ENCODE measurements at regions not wholly inside any gene's neighbourhood (a gene's known extent, or its start where the extent isn't known, plus 50 kb on each side); places are given as distances from the start of the nearest gene placed in this dataset.

DNA sequence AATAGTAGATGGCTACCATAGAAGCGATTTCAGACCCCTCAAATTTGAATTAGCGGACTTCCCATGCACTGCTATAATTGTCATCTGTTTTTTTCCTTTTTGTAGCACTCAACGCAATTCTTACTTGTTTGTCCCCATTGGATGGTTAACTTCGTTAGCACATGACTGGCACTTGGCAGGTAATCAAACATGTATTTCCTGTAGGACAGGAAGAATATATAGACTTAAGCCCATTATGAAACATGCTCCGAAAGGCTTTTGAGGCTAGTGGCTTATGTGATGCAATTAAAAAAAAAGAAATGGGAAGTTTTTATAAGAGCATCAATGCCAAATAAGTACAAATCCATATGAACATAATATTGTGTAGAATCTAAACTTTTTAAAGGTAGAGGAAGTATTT lies 301.2 kb downstream of the PSAT1 start:
- Histone ChIP-seq H3K4me3 (ENCODE audit: control insufficient read depth in 1 of 7, extremely low read depth in 1 of 7, insufficient read depth in 4 of 7, low read depth in 2 of 7, low read length in 6 of 7) (no peak overlapping the region), H3K9me3 (ENCODE audit: control extremely low read depth in 1 of 5, control insufficient read depth in 4 of 5, insufficient read depth in 2 of 5, low read depth in 1 of 5, low read length in 4 of 5) (no peaks in the 10 kb centered on the region), H3K27me3 (replicated peaks in 2 of 5; ENCODE audit: control insufficient read depth in 4 of 5, insufficient read depth in 5 of 5, low read length in 4 of 5) (no peaks in the 10 kb centered on the region), H3K4me1 (ENCODE audit: control extremely low read depth in 1 of 4, control insufficient read depth in 4 of 4, insufficient read depth in 4 of 4, low read length in 3 of 4) (no peaks in the 10 kb centered on the region), H3K36me3 (ENCODE audit: control insufficient read depth in 4 of 4, insufficient read depth in 4 of 4, low read length in 3 of 4) (no peaks in the 10 kb centered on the region), H3K27ac (ENCODE audit: insufficient read depth in 1 of 2, low read depth in 1 of 2, low read length in 2 of 2, poor library complexity in 1 of 2, severe bottlenecking in 2 of 2) (no peak overlapping the region)
- ChIA-PET POLR2A (no interaction called here), CTCF (no interaction called here)
- WGBS (ENCODE audit: insufficient coverage): 0% methylated on average over 2 of the region's 5 CpGs
- DNase-seq: peak in 1 of 3 donors; percentile 7

DNA sequence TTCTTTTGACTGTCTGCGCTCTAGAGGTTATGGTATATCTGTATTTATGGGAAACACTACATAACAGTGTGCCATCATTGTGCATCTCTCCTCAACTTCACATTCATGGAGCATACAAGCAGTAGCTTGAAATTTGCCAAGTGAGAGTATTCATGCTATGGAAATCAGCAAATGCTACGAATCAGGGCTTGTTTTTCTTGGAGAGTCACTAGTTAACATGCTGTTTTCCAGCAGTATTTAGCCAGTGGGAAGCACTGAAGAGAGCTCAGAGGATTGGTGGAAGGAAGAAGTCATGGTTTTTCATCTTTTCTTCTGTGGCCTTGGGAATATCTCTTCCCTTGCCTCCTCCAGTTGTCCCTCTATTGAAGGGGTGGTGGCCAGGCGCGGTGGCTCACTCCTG lies 303.0 kb downstream of the PSAT1 start:
- Histone ChIP-seq H3K27ac (ENCODE audit: insufficient read depth in 1 of 2, low read depth in 1 of 2, low read length in 2 of 2, poor library complexity in 1 of 2, severe bottlenecking in 2 of 2) (no peak overlapping the region), H3K4me1 (ENCODE audit: control extremely low read depth in 1 of 4, control insufficient read depth in 4 of 4, insufficient read depth in 4 of 4, low read length in 3 of 4) (no peaks in the 10 kb centered on the region), H3K27me3 (replicated peaks in 2 of 5; ENCODE audit: control insufficient read depth in 4 of 5, insufficient read depth in 5 of 5, low read length in 4 of 5) (no peaks in the 10 kb centered on the region), H3K4me3 (ENCODE audit: control insufficient read depth in 1 of 7, extremely low read depth in 1 of 7, insufficient read depth in 4 of 7, low read depth in 2 of 7, low read length in 6 of 7) (no peak overlapping the region), H3K36me3 (ENCODE audit: control insufficient read depth in 4 of 4, insufficient read depth in 4 of 4, low read length in 3 of 4) (no peaks in the 10 kb centered on the region), H3K9me3 (ENCODE audit: control extremely low read depth in 1 of 5, control insufficient read depth in 4 of 5, insufficient read depth in 2 of 5, low read depth in 1 of 5, low read length in 4 of 5) (no peaks in the 10 kb centered on the region)
- no peak for DNase-seq
- 94% methylated on average over 3 of the region's 4 CpGs for WGBS (ENCODE audit: insufficient coverage)
- ChIA-PET POLR2A (no interaction called here), CTCF (interaction anchor here (0.7 to 1.0 kb wide), 2 partner anchors 527 to 530 kb away, joined by 3 to 4 read pairs; no protein-coding TSS in a partner anchor)

DNA sequence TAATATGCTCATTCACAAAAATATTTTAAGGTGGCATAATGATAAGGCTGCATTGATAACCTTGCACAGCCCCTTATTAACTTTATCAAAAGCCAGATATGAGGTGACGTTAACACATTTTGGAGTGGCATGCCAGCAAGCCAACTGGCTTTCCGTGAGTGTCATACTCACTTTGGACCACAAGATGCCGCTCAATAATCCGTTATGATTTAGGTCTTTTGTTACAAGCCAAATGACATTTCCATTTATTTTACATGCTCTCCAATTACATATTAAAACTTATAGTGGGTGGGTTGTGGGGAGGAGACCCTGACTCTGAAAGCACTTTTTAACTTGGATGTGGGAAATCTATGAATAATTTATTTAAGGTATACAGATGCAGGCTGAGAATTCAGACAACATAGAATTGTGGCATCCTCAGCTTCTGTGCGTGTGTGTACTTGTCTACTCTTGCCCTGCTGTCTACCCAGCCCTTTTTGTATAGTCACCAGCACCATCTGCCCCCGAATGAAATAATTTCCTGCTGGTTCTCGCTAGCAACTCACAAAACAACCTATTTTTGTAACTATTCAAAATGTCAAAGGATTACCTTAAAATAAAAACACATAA lies 305.1 kb downstream of the PSAT1 start:
- Histone ChIP-seq H3K4me3 (ENCODE audit: control insufficient read depth in 1 of 7, extremely low read depth in 1 of 7, insufficient read depth in 4 of 7, low read depth in 2 of 7, low read length in 6 of 7) (no peak overlapping the region), H3K27me3 (replicated peaks in 2 of 5; ENCODE audit: control insufficient read depth in 4 of 5, insufficient read depth in 5 of 5, low read length in 4 of 5) (no peaks in the 10 kb centered on the region)
- peak; percentile 27 to 61 (median 50) for DNase-seq

DNA sequence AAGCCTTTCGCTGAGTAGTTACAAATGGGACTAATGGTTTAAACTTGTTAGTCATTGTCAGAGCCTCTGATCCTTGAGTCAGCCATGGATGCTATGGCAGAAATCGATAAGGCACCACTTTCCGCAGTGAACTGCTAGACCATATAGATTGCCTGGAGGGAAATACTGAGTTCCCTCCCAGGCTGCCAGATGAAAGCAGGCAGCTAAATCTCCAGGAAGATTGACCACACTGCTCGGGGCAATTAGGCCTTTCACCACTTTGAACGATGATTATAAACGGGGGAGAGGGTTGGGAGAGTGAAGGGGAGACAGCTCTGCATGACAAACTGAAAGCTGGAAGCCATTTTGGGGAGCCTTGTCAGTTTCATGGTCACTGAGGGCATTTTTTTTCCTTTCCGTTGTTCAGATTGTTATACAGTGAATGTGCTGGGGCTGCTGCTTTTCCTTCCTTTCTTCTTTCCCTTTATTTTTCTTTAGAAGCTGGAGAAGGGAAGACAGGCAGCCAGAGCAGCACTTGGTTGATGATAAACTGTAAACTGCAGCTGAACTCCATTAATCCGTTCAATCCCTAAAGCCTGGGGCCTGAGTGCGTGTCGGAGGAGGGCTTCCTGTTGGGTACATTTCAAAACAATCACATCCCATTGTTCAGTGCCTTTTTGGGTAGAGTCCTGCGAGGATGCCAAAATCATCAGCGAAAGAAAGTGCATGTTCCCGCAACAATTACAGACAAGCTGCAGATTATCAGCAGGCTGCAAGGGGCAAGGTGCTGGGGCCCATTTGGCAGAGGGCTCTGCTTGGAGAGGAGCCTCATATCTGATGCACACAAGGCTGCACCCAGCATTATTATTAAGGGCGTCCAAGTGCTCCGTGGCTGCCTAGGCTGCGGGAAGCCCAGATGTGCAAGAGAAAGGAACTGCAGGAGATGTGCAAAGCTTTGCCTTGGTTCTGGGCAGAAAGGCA lies 308.4 kb downstream of the PSAT1 start:
- Histone ChIP-seq H3K4me3 (ENCODE audit: control insufficient read depth in 1 of 7, extremely low read depth in 1 of 7, insufficient read depth in 4 of 7, low read depth in 2 of 7, low read length in 6 of 7) (no peak overlapping the region), H3K27ac (ENCODE audit: insufficient read depth in 1 of 2, low read depth in 1 of 2, low read length in 2 of 2, poor library complexity in 1 of 2, severe bottlenecking in 2 of 2) (no peak overlapping the region), H3K36me3 (ENCODE audit: control insufficient read depth in 4 of 4, insufficient read depth in 4 of 4, low read length in 3 of 4) (no peaks in the 10 kb centered on the region), H3K9me3 (ENCODE audit: control extremely low read depth in 1 of 5, control insufficient read depth in 4 of 5, insufficient read depth in 2 of 5, low read depth in 1 of 5, low read length in 4 of 5) (no peaks in the 10 kb centered on the region), H3K4me1 (ENCODE audit: control extremely low read depth in 1 of 4, control insufficient read depth in 4 of 4, insufficient read depth in 4 of 4, low read length in 3 of 4) (no peaks in the 10 kb centered on the region), H3K27me3 (replicated peaks in 2 of 5; ENCODE audit: control insufficient read depth in 4 of 5, insufficient read depth in 5 of 5, low read length in 4 of 5) (no peaks in the 10 kb centered on the region)
- DNase-seq: no peak
- CTCF ChIA-PET: no interaction called here
- WGBS (ENCODE audit: insufficient coverage): 94% methylated on average over 12 of the region's 16 CpGs
- POLR2A ChIA-PET: no interaction called here

More for the DNA sequence above, 305.1 kb downstream of the PSAT1 start:
- ChIA-PET CTCF (interaction anchor here (0.7 to 1.1 kb wide), 3 partner anchors 11 to 102 kb away, joined by 3 to 6 read pairs (median 4); no protein-coding TSS in a partner anchor), POLR2A (interaction anchor here (0.6 kb wide), 1 partner anchor 12 kb away, joined by 4 read pairs; no protein-coding TSS in a partner anchor)
- no peaks in the 10 kb centered on the region for H3K9me3 ChIP-seq (ENCODE audit: control extremely low read depth in 1 of 5, control insufficient read depth in 4 of 5, insufficient read depth in 2 of 5, low read depth in 1 of 5, low read length in 4 of 5)
- H3K27ac ChIP-seq (ENCODE audit: insufficient read depth in 1 of 2, low read depth in 1 of 2, low read length in 2 of 2, poor library complexity in 1 of 2, severe bottlenecking in 2 of 2): no peak overlapping the region
- H3K4me1 ChIP-seq (ENCODE audit: control extremely low read depth in 1 of 4, control insufficient read depth in 4 of 4, insufficient read depth in 4 of 4, low read length in 3 of 4): no peaks in the 10 kb centered on the region
- 88% methylated on average over 2 of the region's 7 CpGs for WGBS (ENCODE audit: insufficient coverage)
- H3K36me3 ChIP-seq (ENCODE audit: control insufficient read depth in 4 of 4, insufficient read depth in 4 of 4, low read length in 3 of 4): no peaks in the 10 kb centered on the region

DNA sequence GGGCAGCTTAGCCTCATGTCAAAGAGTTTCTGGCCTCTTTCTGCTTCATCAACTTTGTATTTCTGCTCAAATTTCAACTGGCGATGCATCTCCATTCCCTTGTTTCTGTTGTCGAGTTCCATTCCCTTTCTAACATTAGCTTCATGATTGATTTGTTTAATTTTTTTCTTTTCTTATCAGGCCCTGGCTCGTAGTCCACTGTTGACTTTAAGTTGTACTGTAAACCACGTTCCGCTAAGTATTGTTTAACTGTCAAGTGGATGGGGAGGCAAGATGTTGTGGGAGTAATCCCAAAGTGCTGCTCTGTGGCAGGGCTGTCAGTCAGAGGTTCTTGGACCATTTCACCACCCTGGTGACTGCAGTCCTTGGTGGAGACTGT lies 309.1 kb downstream of the PSAT1 start:
- no peak overlapping the region for H3K27ac ChIP-seq (ENCODE audit: insufficient read depth in 1 of 2, low read depth in 1 of 2, low read length in 2 of 2, poor library complexity in 1 of 2, severe bottlenecking in 2 of 2)
- H3K9me3 ChIP-seq (ENCODE audit: control extremely low read depth in 1 of 5, control insufficient read depth in 4 of 5, insufficient read depth in 2 of 5, low read depth in 1 of 5, low read length in 4 of 5): no peaks in the 10 kb centered on the region
- H3K4me1 ChIP-seq (ENCODE audit: control extremely low read depth in 1 of 4, control insufficient read depth in 4 of 4, insufficient read depth in 4 of 4, low read length in 3 of 4): no peaks in the 10 kb centered on the region
- H3K27me3 ChIP-seq (replicated peaks in 2 of 5; ENCODE audit: control insufficient read depth in 4 of 5, insufficient read depth in 5 of 5, low read length in 4 of 5): no peaks in the 10 kb centered on the region
- no peak for DNase-seq
- H3K4me3 ChIP-seq (ENCODE audit: control insufficient read depth in 1 of 7, extremely low read depth in 1 of 7, insufficient read depth in 4 of 7, low read depth in 2 of 7, low read length in 6 of 7): no peak overlapping the region
- H3K36me3 ChIP-seq (ENCODE audit: control insufficient read depth in 4 of 4, insufficient read depth in 4 of 4, low read length in 3 of 4): no peaks in the 10 kb centered on the region
- WGBS (ENCODE audit: insufficient coverage): 100% methylated on average over 2 of the region's 5 CpGs
- POLR2A ChIA-PET: no interaction called here
- CTCF ChIA-PET: no interaction called here

DNA sequence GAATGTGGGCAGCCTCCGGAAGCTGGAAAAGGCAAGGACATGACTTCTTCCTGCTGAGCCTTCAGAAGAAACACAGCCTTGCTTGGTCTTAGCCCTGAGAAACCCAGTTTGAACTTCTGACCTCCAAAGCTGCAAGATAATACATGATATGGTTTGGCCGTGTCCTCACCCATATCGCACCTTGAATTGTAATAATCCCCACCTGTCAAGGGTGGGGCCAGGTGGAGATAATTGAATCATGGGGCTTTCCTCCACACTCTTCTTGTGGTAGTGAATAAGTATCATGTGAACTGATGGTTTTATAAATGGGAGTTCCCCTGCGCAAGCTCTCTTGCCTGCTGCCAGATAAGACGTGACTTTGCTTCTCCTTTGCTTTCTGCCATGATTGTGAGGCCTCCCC lies 310.9 kb downstream of the PSAT1 start:
- CTCF ChIA-PET: no interaction called here
- Histone ChIP-seq H3K9me3 (ENCODE audit: control extremely low read depth in 1 of 5, control insufficient read depth in 4 of 5, insufficient read depth in 2 of 5, low read depth in 1 of 5, low read length in 4 of 5) (no peaks in the 10 kb centered on the region), H3K4me1 (ENCODE audit: control extremely low read depth in 1 of 4, control insufficient read depth in 4 of 4, insufficient read depth in 4 of 4, low read length in 3 of 4) (no peaks in the 10 kb centered on the region), H3K27me3 (replicated peaks in 2 of 5; ENCODE audit: control insufficient read depth in 4 of 5, insufficient read depth in 5 of 5, low read length in 4 of 5) (no peaks in the 10 kb centered on the region), H3K27ac (ENCODE audit: insufficient read depth in 1 of 2, low read depth in 1 of 2, low read length in 2 of 2, poor library complexity in 1 of 2, severe bottlenecking in 2 of 2) (no peak overlapping the region), H3K36me3 (ENCODE audit: control insufficient read depth in 4 of 4, insufficient read depth in 4 of 4, low read length in 3 of 4) (no peaks in the 10 kb centered on the region), H3K4me3 (ENCODE audit: control insufficient read depth in 1 of 7, extremely low read depth in 1 of 7, insufficient read depth in 4 of 7, low read depth in 2 of 7, low read length in 6 of 7) (no peak overlapping the region)
- 100% methylated on average over 2 of the region's 5 CpGs for WGBS (ENCODE audit: insufficient coverage)
- DNase-seq: no peak
- POLR2A ChIA-PET: no interaction called here

DNA sequence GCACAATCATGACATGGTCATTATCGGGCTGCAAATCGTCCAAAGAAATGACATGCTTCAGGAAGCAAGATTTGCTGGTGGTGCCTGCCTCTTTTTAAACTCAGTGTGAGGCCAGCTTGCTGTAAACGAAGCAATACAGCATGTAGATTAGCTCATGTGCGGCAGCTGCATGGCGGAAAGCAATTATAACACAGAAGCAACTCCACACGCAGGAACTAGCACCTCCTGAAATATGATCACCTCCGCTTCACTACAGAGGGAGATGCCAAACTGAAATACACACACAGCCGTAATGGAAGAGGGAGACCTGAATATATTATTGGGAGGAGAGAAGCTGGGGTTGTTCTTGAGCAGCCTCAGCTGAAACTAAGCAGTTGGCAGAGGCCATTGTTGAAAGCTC lies 312.5 kb downstream of the PSAT1 start:
- ChIA-PET POLR2A (no interaction called here), CTCF (interaction anchor here (1.1 kb wide), 1 partner anchor 9 kb away, joined by 3 read pairs; no protein-coding TSS in a partner anchor)
- WGBS (ENCODE audit: insufficient coverage): 77% methylated on average over 3 of the region's 8 CpGs
- Histone ChIP-seq H3K36me3 (ENCODE audit: control insufficient read depth in 4 of 4, insufficient read depth in 4 of 4, low read length in 3 of 4) (no peaks in the 10 kb centered on the region), H3K4me3 (ENCODE audit: control insufficient read depth in 1 of 7, extremely low read depth in 1 of 7, insufficient read depth in 4 of 7, low read depth in 2 of 7, low read length in 6 of 7) (no peak overlapping the region), H3K4me1 (ENCODE audit: control extremely low read depth in 1 of 4, control insufficient read depth in 4 of 4, insufficient read depth in 4 of 4, low read length in 3 of 4) (no peaks in the 10 kb centered on the region), H3K27ac (ENCODE audit: insufficient read depth in 1 of 2, low read depth in 1 of 2, low read length in 2 of 2, poor library complexity in 1 of 2, severe bottlenecking in 2 of 2) (no peak overlapping the region), H3K9me3 (ENCODE audit: control extremely low read depth in 1 of 5, control insufficient read depth in 4 of 5, insufficient read depth in 2 of 5, low read depth in 1 of 5, low read length in 4 of 5) (no peaks in the 10 kb centered on the region), H3K27me3 (replicated peaks in 2 of 5; ENCODE audit: control insufficient read depth in 4 of 5, insufficient read depth in 5 of 5, low read length in 4 of 5) (no peaks in the 10 kb centered on the region)
- no peak for DNase-seq

Data from common myeloid progenitor, CD34-positive (primary cell).